Effector memory CD4-positive, alpha-beta T cell (primary cell): ENCODE measurements at regions not wholly inside any gene's neighbourhood (a gene's known extent, or its start where the extent isn't known, plus 50 kb on each side); places are given as distances from the start of the nearest gene placed in this dataset.

Experiments used
- DNase-seq, 3 donors: peaks; one replicate each; pipeline ENCODE4 v3.0.0-alpha.2; 2020
- H3K27ac ChIP-seq: 2 replicates; pipeline ENCODE4 v1.7.0; 2013; ENCODE audit warnings: mild to moderate bottlenecking, low read length, moderate library complexity; ENCODE audit not compliant: insufficient read depth, poor library complexity, severe bottlenecking
- H3K27me3 ChIP-seq: replicated peaks from 2 replicates; pipeline ENCODE4 v1.7.0; 2013; ENCODE audit warnings: mild to moderate bottlenecking, low read length; ENCODE audit not compliant: insufficient read depth, control insufficient read depth, poor library complexity, severe bottlenecking
- H3K36me3 ChIP-seq: 2 replicates; pipeline ENCODE4 v1.7.0; 2013; ENCODE audit warnings: mild to moderate bottlenecking, low read length, moderate library complexity; ENCODE audit not compliant: control insufficient read depth, insufficient read depth
- H3K4me1 ChIP-seq: 2 replicates; pipeline ENCODE4 v1.7.0; 2013; ENCODE audit warnings: low read length, mild to moderate bottlenecking; ENCODE audit not compliant: control insufficient read depth, insufficient read depth, poor library complexity, severe bottlenecking
- H3K4me3 ChIP-seq: 2 replicates; pipeline ENCODE4 v1.7.0; 2013; ENCODE audit warnings: low read length, low read depth, mild to moderate bottlenecking; ENCODE audit not compliant: insufficient read depth, poor library complexity, severe bottlenecking
- H3K9me3 ChIP-seq: 2 replicates; pipeline ENCODE4 v1.7.0; 2013; ENCODE audit warnings: mild to moderate bottlenecking, low read length, moderate library complexity; ENCODE audit not compliant: control insufficient read depth

- H3K27me3 ChIP-seq: no peaks in the 10 kb centered on the region
- DNase-seq: no peak
- H3K9me3 ChIP-seq: peaks cover 5% of the 10 kb centered on the region
- no peaks in the 10 kb centered on the region for H3K4me1 ChIP-seq
- H3K4me3 ChIP-seq: no peak overlapping the region
- H3K27ac ChIP-seq: no peak overlapping the region
- H3K36me3 ChIP-seq: no peaks in the 10 kb centered on the region
These were observed 747.1 kb upstream of the ADGRB3 start for GRCh38 chr6:67887747-67888545.

GRCh38 chr6:67887419-67887746 lies 747.7 kb upstream of the ADGRB3 start:
- no peak overlapping the region for H3K27ac ChIP-seq
- no peaks in the 10 kb centered on the region for H3K4me1 ChIP-seq
- no peaks in the 10 kb centered on the region for H3K36me3 ChIP-seq
- no peak overlapping the region for H3K4me3 ChIP-seq
- H3K9me3 ChIP-seq: peaks cover 5% of the 10 kb centered on the region
- DNase-seq: no peak
- H3K27me3 ChIP-seq: no peaks in the 10 kb centered on the region

GRCh38 chr6:67886840-67887292 lies 748.2 kb upstream of the ADGRB3 start:
- no peak overlapping the region for H3K4me3 ChIP-seq
- no peak overlapping the region for H3K27ac ChIP-seq
- DNase-seq: no peak
- peaks cover 5% of the 10 kb centered on the region for H3K9me3 ChIP-seq
- H3K36me3 ChIP-seq: no peaks in the 10 kb centered on the region
- H3K4me1 ChIP-seq: no peaks in the 10 kb centered on the region
- H3K27me3 ChIP-seq: no peaks in the 10 kb centered on the region

- no peaks in the 10 kb centered on the region for H3K27me3 ChIP-seq
- no peaks in the 10 kb centered on the region for H3K36me3 ChIP-seq
- H3K9me3 ChIP-seq: peaks cover 5% of the 10 kb centered on the region
- no peak for DNase-seq
- no peaks in the 10 kb centered on the region for H3K4me1 ChIP-seq
- no peak overlapping the region for H3K27ac ChIP-seq
- H3K4me3 ChIP-seq: no peak overlapping the region
These were observed 748.9 kb upstream of the ADGRB3 start for GRCh38 chr6:67886036-67886707.

GRCh38 chr6:67885081-67886033 lies 749.7 kb upstream of the ADGRB3 start:
- H3K36me3 ChIP-seq: no peaks in the 10 kb centered on the region
- H3K4me1 ChIP-seq: no peaks in the 10 kb centered on the region
- H3K4me3 ChIP-seq: no peak overlapping the region
- H3K27me3 ChIP-seq: no peaks in the 10 kb centered on the region
- peaks cover 5% of the 10 kb centered on the region for H3K9me3 ChIP-seq
- DNase-seq: no peak
- H3K27ac ChIP-seq: no peak overlapping the region

- Histone ChIP-seq H3K27ac (no peak overlapping the region), H3K27me3 (no peaks in the 10 kb centered on the region), H3K36me3 (no peaks in the 10 kb centered on the region), H3K9me3 (peaks cover 5% of the 10 kb centered on the region), H3K4me3 (no peak overlapping the region), H3K4me1 (no peaks in the 10 kb centered on the region)
- no peak for DNase-seq
These were observed 750.6 kb upstream of the ADGRB3 start for GRCh38 chr6:67884442-67884841.

- Histone ChIP-seq H3K36me3 (no peaks in the 10 kb centered on the region), H3K4me3 (no peak overlapping the region), H3K27me3 (no peaks in the 10 kb centered on the region), H3K4me1 (no peaks in the 10 kb centered on the region), H3K27ac (no peak overlapping the region), H3K9me3 (peaks cover 5% of the 10 kb centered on the region)
- no peak for DNase-seq
These were observed 751.3 kb upstream of the ADGRB3 start for GRCh38 chr6:67883500-67884366.

GRCh38 chr6:67882436-67883311 lies 752.4 kb upstream of the ADGRB3 start:
- H3K4me1 ChIP-seq: no peaks in the 10 kb centered on the region
- H3K27me3 ChIP-seq: no peaks in the 10 kb centered on the region
- H3K9me3 ChIP-seq: no peaks in the 10 kb centered on the region
- DNase-seq: no peak
- no peak overlapping the region for H3K27ac ChIP-seq
- no peak overlapping the region for H3K4me3 ChIP-seq
- H3K36me3 ChIP-seq: no peaks in the 10 kb centered on the region

GRCh38 chr6:67881706-67882065 lies 753.4 kb upstream of the ADGRB3 start:
- H3K9me3 ChIP-seq: no peaks in the 10 kb centered on the region
- DNase-seq: no peak
- no peaks in the 10 kb centered on the region for H3K36me3 ChIP-seq
- H3K27me3 ChIP-seq: no peaks in the 10 kb centered on the region
- no peak overlapping the region for H3K4me3 ChIP-seq
- no peaks in the 10 kb centered on the region for H3K4me1 ChIP-seq
- no peak overlapping the region for H3K27ac ChIP-seq
